ENCODE measurements at regions not wholly inside any gene's neighbourhood (a gene's known extent, or its start where the extent isn't known, plus 50 kb on each side); places are given as distances from the start of the nearest gene placed in this dataset.

GRCh38 chr3:110101361-110101760, 764.0 kb upstream of the DPPA4 start:
- DNase-seq (ENCODE audit: extremely low read depth in 1 of 4, low spot score in 3 of 4) (no peak), FAIRE-seq (no peak), ATAC-seq (no peak)
- no peak overlapping the region for H3K27ac ChIP-seq (ENCODE audit: extremely low read depth, low read depth, low read length)
- H3K4me2 ChIP-seq (ENCODE audit: insufficient read depth, low read length) = no peak overlapping the region
- H2AFZ ChIP-seq (ENCODE audit: low read depth, low read length) = no peak overlapping the region
- ChIA-PET POLR2A (no interaction called here), CTCF (ENCODE audit: low intra/inter-chr PET ratio) (no interaction called here)
- no peaks in the 10 kb centered on the region for H4K20me1 ChIP-seq (replicated peaks; ENCODE audit: control insufficient read depth, insufficient read depth, low read length)
- H3K27me3 ChIP-seq (ENCODE audit: control insufficient read depth in 2 of 2, insufficient read depth in 2 of 2, low read length in 2 of 2) = no peaks in the 10 kb centered on the region
- no TSS peak for BruUV-seq (replicated peaks)
- no peak overlapping the region for H3K9ac ChIP-seq (ENCODE audit: insufficient read depth in 1 of 2, low read depth in 2 of 2, low read length in 2 of 2)
- no peaks in the 10 kb centered on the region for H3K4me1 ChIP-seq (replicated peaks in 1 of 2; ENCODE audit: control insufficient read depth in 2 of 2, insufficient read depth in 2 of 2, low read length in 2 of 2)
- in situ Hi-C loops (cut with MboI) (no loop called here), intact Hi-C loops (cut with micrococcal nuclease) (no loop called here)
- H3K9me1 ChIP-seq (ENCODE audit: control insufficient read depth, insufficient read depth, low read length) = no peaks in the 10 kb centered on the region
- no peaks in the 10 kb centered on the region for H3K9me3 ChIP-seq (replicated peaks; ENCODE audit: control insufficient read depth, insufficient read depth, low read depth, low read length)
- no peak overlapping the region for H3K4me3 ChIP-seq
- H3K79me2 ChIP-seq (ENCODE audit: control insufficient read depth, insufficient read depth, low read length) = no peaks in the 10 kb centered on the region
- no peaks in the 10 kb centered on the region for H3K36me3 ChIP-seq (ENCODE audit: control insufficient read depth, insufficient read depth, low read length)
- TF ChIP-seq STAT5B (CRISPR knock-in tag; IDR thresholded peaks at IDR 0.05) (no peak), ESRRA (IDR thresholded peaks at IDR 0.05; ENCODE audit: borderline replicate concordance, low read depth) (no peak), POLR2A (conservative IDR thresholded peaks at IDR 0.05) (no peak), ZBTB40 (IDR thresholded peaks at IDR 0.05) (no peak), ZBTB40 (CRISPR knock-in tag; IDR thresholded peaks at IDR 0.05) (no peak), MCM2 (IDR thresholded peaks at IDR 0.05; ENCODE audit: low read depth) (no peak), EZH2 (IDR thresholded peaks at IDR 0.05; ENCODE audit: borderline replicate concordance, low read depth, low read length) (no peak), ZNF398 (CRISPR knock-in tag; IDR thresholded peaks at IDR 0.05) (no peak), MYNN (IDR thresholded peaks at IDR 0.05) (no peak), MYNN (CRISPR knock-in tag; IDR thresholded peaks at IDR 0.05) (no peak)

Data from K562 (cell line).